Vagina (tissue), 2 donors: ENCODE measurements at regions not wholly inside any gene's neighbourhood (a gene's known extent, or its start where the extent isn't known, plus 50 kb on each side); places are given as distances from the start of the nearest gene placed in this dataset.

Experiments
- POLR2AphosphoS5 ChIP-seq, 2 donors: sonication (generic); formaldehyde crosslinking; IDR thresholded peaks; one replicate each; pipeline ENCODE4 v1.9.0; 2017; ENCODE audit warnings: antibody characterized with exemption in 2 of 2, mild to moderate bottlenecking in 2 of 2, low read depth in 1 of 2; ENCODE audit not compliant: insufficient read depth in 1 of 2
- TF ChIP-seq, protein P1 (sequence below), 3 experiments: fragments of 450-650 bp in 2 of 3; fragments of 200-600 bp in 1 of 3; sonication (generic) in 1 of 3; IDR thresholded peaks; one replicate each; pipeline ENCODE4 v1.5.1; 2017 to 2019; ENCODE audit warnings: antibody characterized with exemption in 3 of 3, mild to moderate bottlenecking in 2 of 3, moderate library complexity in 2 of 3

DNA sequence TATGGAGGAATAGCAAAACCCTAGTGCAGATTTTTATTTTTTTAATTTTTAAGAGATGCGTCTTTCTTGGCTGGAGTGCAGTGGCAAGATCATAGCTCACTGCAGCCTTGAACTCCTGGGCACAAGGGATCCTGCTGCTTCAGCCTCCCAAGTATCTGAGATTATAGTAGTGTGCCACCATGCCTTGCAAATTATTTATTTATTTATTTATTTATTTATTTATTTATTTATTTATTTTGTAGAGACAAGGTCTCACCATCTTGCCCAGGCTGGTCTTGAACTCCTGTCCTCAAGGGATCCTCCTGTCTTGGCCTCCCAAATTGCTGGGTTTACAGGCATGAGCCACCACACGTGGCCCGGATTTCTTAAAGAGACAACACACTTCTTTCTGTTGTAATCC lies 1158.8 kb downstream of the AACS start:
- TF ChIP-seq, protein P1, sequence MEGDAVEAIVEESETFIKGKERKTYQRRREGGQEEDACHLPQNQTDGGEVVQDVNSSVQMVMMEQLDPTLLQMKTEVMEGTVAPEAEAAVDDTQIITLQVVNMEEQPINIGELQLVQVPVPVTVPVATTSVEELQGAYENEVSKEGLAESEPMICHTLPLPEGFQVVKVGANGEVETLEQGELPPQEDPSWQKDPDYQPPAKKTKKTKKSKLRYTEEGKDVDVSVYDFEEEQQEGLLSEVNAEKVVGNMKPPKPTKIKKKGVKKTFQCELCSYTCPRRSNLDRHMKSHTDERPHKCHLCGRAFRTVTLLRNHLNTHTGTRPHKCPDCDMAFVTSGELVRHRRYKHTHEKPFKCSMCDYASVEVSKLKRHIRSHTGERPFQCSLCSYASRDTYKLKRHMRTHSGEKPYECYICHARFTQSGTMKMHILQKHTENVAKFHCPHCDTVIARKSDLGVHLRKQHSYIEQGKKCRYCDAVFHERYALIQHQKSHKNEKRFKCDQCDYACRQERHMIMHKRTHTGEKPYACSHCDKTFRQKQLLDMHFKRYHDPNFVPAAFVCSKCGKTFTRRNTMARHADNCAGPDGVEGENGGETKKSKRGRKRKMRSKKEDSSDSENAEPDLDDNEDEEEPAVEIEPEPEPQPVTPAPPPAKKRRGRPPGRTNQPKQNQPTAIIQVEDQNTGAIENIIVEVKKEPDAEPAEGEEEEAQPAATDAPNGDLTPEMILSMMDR (IDR thresholded peaks at IDR 0.05), result no peak
- no peak for TF ChIP-seq POLR2AphosphoS5 (IDR thresholded peaks at IDR 0.05; ENCODE audit: insufficient read depth in 1 of 2, low read depth in 1 of 2)
